ES-I3 (cell line): ENCODE measurements at regions not wholly inside any gene's neighbourhood (a gene's known extent, or its start where the extent isn't known, plus 50 kb on each side); places are given as distances from the start of the nearest gene placed in this dataset.

ENCODE experiments used
- H3K36me3 ChIP-seq: 2 replicates; pipeline ENCODE4 v1.6.1; 2013; ENCODE audit warnings: mild to moderate bottlenecking, low read length, control low read depth, moderate library complexity; ENCODE audit not compliant: insufficient read depth
- H3K4me1 ChIP-seq: 2 replicates; pipeline ENCODE4 v1.6.1; 2013; ENCODE audit warnings: mild to moderate bottlenecking, control low read depth, low read length; ENCODE audit not compliant: insufficient read depth
- H3K9ac ChIP-seq: 2 replicates; pipeline ENCODE4 v1.6.1; 2013; ENCODE audit warnings: low read depth, mild to moderate bottlenecking, low read length, moderate library complexity
- H3K9me3 ChIP-seq: 2 replicates; pipeline ENCODE4 v1.6.1; 2013; ENCODE audit warnings: mild to moderate bottlenecking, low read length, moderate library complexity; ENCODE audit not compliant: control insufficient read depth, insufficient read depth

DNA sequence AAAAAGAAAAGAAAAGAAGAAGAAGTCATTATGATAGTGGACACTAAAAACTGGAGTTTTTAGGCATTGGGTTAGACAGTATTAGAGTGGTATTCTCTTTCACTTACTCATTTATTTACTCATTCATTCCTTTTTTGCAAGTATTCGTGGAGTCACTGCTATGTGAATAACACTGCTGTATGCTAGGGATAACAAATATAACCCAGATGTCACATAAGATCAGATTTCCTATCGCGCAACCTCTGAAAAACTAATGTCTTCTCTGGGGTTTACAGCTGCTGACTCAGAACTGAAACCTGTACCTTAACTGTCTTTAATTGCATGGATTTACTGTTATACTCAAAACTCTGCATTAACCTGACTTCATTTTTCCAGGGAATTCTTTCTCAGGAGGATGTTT is 353.7 kb downstream of the LRIG3 start:
- Histone ChIP-seq H3K4me1 (no peaks in the 10 kb centered on the region), H3K9me3 (no peaks in the 10 kb centered on the region), H3K9ac (no peak overlapping the region), H3K36me3 (no peaks in the 10 kb centered on the region)

DNA sequence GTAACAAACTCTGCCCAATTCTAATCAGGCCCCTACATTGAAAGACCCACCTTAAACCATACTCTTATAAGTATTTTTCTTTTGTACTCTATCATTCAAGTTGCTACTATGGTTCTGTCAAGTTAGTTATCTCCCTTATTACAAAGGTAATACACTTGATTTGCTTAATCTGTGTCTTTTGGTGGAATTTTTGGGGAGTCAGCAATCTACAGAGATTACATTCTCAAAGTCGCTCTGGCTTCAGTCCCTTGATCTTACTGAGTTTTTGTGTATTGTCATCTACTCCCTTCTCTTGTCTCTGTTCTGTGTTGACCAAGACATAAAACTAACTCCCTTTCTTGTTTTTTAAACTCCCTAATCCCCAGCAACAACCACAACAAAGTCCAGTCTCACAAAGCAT is 353.1 kb downstream of the LRIG3 start:
- no peaks in the 10 kb centered on the region for H3K36me3 ChIP-seq
- no peaks in the 10 kb centered on the region for H3K4me1 ChIP-seq
- H3K9me3 ChIP-seq = no peaks in the 10 kb centered on the region
- H3K9ac ChIP-seq = no peak overlapping the region

DNA sequence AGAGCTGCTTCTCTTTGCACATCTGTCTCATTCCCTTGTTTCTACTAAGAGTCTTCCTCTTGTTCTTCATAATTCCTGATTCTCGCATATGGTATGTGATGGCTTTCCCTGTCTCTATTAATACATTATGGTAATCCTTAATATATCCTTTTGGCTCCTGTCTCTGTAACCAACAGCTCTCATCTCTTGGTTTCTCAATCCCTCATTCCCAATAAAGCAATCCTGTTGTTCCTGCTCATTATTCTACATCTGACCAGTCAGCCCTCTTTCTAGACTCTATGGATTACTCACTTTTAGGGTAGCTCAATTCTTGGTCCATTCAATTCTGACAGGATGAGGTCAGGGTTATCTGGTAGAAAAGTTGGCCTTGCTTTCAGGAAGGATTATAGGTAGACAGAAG is 349.9 kb downstream of the LRIG3 start:
- H3K9me3 ChIP-seq = no peaks in the 10 kb centered on the region
- H3K9ac ChIP-seq = no peak overlapping the region
- no peaks in the 10 kb centered on the region for H3K4me1 ChIP-seq
- no peaks in the 10 kb centered on the region for H3K36me3 ChIP-seq

DNA sequence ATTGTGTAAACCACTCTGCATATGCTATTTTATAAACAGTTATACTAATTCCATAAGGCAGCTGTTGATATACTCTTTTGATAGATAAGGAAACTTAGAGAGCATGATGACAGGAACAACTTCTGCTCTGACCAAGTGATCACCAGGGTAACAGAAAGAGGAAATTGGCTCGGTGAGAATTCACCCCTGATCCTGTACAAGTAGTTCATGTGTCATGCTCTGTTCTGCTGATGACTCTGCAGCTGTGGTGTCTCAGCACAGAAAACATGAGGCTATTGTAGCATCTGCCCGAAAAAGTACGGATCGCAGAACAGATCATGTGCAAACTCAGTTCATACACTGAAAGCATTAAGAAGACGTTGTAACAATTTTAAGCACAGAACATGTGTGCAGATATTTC is 345.0 kb downstream of the LRIG3 start:
- Histone ChIP-seq H3K9ac (no peak overlapping the region), H3K9me3 (no peaks in the 10 kb centered on the region), H3K4me1 (no peaks in the 10 kb centered on the region), H3K36me3 (no peaks in the 10 kb centered on the region)

DNA sequence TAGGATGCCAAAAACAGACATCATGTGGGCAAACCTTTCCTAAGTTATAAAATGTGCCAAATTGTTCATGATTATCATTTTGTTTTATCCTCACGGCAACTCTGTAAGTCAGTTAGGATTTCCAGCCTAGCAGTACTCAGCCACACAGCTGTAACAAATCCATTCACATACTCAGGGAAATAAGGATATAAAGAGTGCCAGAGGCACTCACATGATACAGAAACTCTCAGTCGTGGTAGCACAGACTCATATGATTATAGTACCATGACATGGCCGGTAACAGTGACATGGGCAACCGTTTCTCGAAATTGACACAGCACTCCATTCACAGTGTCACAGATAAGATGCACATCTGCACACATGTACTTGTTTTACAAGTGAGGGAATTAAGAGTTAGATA is 344.2 kb downstream of the LRIG3 start:
- no peaks in the 10 kb centered on the region for H3K4me1 ChIP-seq
- no peaks in the 10 kb centered on the region for H3K36me3 ChIP-seq
- no peak overlapping the region for H3K9ac ChIP-seq
- no peaks in the 10 kb centered on the region for H3K9me3 ChIP-seq

DNA sequence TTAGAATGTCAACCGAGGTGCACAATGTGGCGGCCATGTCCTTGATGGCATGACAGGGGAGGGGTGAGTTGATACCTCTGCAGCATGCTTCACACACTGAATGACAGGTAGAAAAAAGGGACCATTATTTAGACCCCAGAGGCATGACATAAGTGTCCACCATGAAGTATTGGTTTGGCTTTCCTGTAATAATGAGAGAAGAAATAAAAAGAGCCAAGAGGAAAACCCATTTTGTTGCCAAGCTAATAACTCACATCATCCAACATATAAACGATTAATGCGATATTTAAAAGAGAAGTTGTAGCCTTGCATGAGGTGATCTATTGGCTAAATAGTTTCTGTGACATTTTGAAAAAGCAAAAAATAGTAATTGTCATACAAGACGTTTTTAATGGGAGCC is 343.4 kb downstream of the LRIG3 start:
- H3K36me3 ChIP-seq = no peaks in the 10 kb centered on the region
- no peaks in the 10 kb centered on the region for H3K9me3 ChIP-seq
- H3K9ac ChIP-seq = no peak overlapping the region
- H3K4me1 ChIP-seq = no peaks in the 10 kb centered on the region

DNA sequence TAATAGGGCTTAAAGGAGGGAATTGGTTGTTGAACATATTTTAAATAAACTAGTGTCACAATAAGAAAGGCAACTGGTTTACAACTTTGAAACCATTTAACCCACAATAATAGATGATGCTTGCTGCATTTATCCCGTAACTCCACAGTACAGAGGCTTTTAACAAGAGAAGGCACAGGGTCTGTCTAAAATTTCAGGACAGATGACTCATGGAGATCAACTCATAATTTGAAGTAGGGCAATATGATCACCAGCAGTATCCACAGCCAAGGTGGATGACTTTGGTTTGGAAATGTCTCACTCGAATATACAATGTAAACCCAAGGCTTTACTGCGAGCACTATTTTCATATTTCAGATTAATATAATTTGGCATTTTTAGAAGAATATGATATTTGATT is 340.2 kb downstream of the LRIG3 start:
- H3K9ac ChIP-seq = no peak overlapping the region
- no peaks in the 10 kb centered on the region for H3K4me1 ChIP-seq
- H3K36me3 ChIP-seq = no peaks in the 10 kb centered on the region
- no peaks in the 10 kb centered on the region for H3K9me3 ChIP-seq

DNA sequence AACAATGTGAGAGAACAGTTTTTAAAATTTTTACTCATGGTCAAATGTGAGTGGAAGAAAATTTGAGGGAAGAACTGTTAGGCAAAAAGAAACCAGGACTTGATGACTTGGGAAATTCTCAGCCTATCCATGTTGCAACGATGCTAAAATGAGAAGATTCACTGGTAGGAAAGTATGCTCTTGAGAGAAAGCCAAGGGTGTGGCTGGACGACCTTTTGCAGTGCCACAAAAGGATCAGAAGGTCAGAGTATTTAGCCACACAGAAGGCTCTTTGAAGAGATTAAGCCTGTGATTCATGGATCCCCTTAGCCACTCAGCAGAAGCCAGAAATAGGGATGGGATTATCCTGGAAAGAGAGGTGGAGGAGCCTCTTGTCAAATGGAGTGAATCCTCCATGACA is 336.8 kb downstream of the LRIG3 start:
- Histone ChIP-seq H3K9ac (no peak overlapping the region), H3K4me1 (no peaks in the 10 kb centered on the region), H3K9me3 (no peaks in the 10 kb centered on the region), H3K36me3 (no peaks in the 10 kb centered on the region)

DNA sequence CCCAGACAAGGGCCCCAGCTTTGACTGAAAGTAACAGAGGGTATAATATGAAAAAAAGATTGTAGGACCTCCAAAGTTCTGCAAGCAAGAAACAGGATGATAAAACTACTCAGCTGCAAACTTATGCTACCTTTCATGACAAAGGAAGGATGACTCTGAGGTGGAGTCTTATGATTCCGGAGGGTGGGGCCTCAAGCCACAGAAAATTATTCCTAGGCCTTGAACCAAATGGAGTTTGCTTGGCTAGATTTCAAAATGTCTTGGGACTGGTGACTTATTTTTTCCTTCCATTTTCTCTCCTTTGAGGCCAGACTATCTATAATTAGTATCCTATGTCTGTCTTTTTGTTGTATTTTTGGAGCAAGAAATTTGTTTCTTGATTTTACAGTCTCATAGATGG is 336.4 kb downstream of the LRIG3 start:
- Histone ChIP-seq H3K4me1 (no peaks in the 10 kb centered on the region), H3K9me3 (no peaks in the 10 kb centered on the region), H3K9ac (no peak overlapping the region), H3K36me3 (no peaks in the 10 kb centered on the region)

DNA sequence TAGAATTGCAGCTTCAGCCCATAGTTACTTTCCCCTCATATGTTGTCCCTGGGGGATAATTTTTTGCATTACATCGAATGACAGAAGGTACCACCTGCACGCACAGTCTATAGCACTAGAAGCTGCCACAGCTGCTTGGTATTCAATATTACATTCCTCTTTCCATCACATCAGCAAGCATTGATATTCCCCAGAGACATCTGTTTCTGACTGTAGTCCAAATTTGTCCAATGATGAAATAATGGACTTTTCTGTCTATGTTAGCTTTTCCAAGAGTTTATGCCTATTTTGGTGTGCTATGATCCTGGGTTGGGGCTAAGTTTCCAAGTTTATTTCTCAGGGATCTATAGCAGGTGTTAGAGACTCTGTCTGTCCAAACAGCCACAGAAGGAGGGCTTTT is 335.4 kb downstream of the LRIG3 start:
- Histone ChIP-seq H3K9ac (no peak overlapping the region), H3K9me3 (no peaks in the 10 kb centered on the region), H3K4me1 (no peaks in the 10 kb centered on the region), H3K36me3 (no peaks in the 10 kb centered on the region)

DNA sequence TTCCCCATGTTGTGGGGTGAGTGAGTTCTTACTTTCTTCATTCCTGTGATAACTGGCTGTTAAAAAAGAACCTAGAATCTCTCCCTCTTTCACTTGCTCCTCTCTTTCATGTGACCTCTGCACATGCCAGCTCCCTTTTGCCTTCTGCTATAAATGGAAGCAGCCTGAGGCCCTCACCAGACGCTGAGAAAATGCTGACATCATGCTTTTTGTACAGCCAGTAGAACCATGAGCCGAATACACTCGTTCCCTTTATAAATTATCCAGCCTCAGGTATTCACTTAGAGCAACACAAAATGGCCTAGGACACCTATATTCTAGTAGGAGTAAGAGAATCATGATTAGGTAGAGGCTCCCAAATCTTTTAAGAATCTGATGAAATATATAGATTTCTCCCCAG is 333.5 kb downstream of the LRIG3 start:
- Histone ChIP-seq H3K4me1 (no peaks in the 10 kb centered on the region), H3K9me3 (no peaks in the 10 kb centered on the region), H3K9ac (no peak overlapping the region), H3K36me3 (no peaks in the 10 kb centered on the region)

DNA sequence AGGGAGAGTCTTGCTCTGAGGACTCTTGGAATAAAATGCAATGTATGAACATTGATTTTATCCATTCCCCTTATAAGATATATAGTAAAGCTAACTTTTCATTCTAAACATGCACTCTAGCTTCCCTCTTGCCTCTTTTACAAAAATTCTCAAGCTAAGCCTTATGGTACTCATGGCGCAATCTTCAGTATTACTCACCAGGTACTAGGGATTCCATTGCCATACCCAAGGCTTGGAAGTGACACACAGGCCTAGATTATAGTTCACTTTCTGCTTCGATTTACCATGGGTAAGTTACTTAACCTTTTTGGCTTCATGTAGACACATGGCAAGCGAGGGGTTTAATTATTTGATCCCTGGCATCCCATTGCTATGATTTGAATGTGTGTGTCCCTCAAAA is 331.5 kb downstream of the LRIG3 start:
- Histone ChIP-seq H3K9ac (no peak overlapping the region), H3K36me3 (no peaks in the 10 kb centered on the region), H3K4me1 (peaks cover 4% of the 10 kb centered on the region; the same call in 1 of the 2 replicates), H3K9me3 (no peaks in the 10 kb centered on the region)

DNA sequence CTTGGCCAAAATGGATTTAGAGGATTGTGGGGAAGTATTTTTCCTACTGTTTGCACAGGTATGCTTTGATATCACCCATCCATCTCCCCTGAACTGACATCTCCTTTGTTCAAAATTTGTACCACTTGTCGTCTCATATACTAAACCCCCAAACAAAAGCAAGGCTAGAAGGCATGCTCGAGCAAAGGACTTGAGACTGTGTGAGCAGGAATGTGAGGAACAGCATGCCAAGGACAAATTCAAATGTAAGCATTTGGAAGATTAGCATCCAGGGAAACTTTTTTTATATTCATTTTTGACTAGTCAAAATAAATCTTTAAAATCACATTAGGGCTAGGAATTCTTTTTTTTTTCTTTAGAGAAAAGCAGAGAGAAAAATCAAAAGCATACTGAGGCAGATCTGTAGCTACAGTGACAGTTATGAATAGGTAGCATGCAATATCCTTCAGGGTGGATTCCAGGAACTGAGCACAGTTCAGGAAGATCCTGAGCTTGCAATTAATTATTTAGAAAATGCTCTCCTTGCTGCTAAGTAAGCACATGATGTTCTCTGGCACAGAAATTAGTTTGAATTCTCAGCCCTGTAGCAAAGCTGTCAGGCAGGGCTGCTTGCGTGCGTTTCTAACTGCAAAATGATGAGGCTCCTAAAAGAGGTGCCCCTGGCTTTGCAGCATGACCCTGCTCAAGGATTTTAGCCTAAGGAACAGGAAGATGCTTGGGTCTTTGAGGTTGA is 327.7 kb downstream of the LRIG3 start:
- H3K9ac ChIP-seq = no peak overlapping the region
- H3K4me1 ChIP-seq = peaks cover 5% of the 10 kb centered on the region; the same call in 1 of the 2 replicates
- H3K9me3 ChIP-seq = no peaks in the 10 kb centered on the region
- no peaks in the 10 kb centered on the region for H3K36me3 ChIP-seq

DNA sequence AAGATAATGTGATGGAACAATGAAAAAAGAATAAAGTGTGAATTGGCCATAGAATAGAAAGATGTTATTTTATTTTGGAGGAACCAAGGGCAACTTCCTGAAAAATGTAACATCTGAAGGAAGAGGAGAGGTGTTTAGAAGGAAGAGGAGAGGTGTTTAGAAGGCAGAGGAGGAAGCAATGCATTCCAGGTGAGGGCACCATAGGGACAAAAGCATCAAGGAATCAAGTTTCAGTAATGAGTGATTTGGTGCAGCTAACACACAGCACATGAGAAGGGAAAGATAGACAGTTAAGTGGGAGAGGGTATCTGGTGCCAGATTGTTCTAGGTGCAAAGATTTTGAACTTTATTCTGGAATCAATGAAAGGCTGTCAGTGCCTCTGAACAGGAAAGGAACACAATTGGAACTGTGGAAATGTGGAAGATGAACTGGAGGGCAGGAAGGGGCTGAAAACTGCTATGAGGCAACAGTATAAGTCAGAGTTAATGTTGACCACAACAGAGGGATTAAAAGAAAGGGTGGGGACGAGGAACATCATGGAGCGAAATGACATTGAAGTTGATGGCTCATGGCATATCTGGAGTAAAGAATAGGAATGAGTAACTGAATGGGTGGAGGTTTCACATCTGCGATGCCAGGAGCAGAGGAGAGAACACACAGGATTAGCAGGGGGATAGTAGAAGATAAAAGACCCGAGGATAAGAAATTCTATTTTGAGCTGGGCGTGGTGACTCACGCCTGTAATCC is 326.6 kb downstream of the LRIG3 start:
- no peaks in the 10 kb centered on the region for H3K36me3 ChIP-seq
- peaks cover 5% of the 10 kb centered on the region; the same call in 1 of the 2 replicates for H3K4me1 ChIP-seq
- no peaks in the 10 kb centered on the region for H3K9me3 ChIP-seq
- no peak overlapping the region for H3K9ac ChIP-seq

DNA sequence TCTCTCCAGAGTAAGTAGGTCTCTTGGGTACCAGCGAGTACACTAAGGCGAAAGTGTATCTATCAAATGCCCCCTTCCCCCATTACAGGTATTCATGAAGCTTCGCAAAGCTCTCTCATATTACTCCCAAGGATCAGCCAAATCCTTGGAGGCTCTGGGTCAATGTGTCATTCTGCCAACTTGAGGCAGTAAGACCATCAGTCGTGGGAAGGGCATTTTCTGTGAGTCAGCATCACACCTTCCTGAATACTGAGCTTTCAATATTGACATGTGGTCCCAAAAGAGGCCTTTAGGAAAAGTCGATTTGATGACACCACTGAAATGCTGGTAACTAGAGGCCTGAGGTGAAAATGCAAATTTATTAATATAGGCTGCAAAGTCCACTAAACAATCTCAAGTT is 323.9 kb downstream of the LRIG3 start:
- peaks cover 5% of the 10 kb centered on the region; the same call in 1 of the 2 replicates for H3K4me1 ChIP-seq

More for the DNA sequence above, 323.9 kb downstream of the LRIG3 start:
- no peaks in the 10 kb centered on the region for H3K9me3 ChIP-seq
- no peaks in the 10 kb centered on the region for H3K36me3 ChIP-seq
- no peak overlapping the region for H3K9ac ChIP-seq
